ENCODE measurements at regions not wholly inside any gene's neighbourhood (a gene's known extent, or its start where the extent isn't known, plus 50 kb on each side); places are given as distances from the start of the nearest gene placed in this dataset.
A peak's percentile ranks its signal among the peaks of the same experiment; 100 is the strongest.

- Histone ChIP-seq H3K4me2 (ENCODE audit: low read length) (no peak overlapping the region), H3K27me3 (ENCODE audit: low read length) (no peaks in the 10 kb centered on the region), H3K9me3 (ENCODE audit: low read length) (no peaks in the 10 kb centered on the region), H3K79me2 (ENCODE audit: low read length) (no peaks in the 10 kb centered on the region), H3K9ac (ENCODE audit: low read length) (no peak overlapping the region), H2AFZ (ENCODE audit: low read length) (no peak overlapping the region), H3K36me3 (ENCODE audit: low read depth, low read length) (no peaks in the 10 kb centered on the region), H3K27ac (ENCODE audit: low read length) (peak overlapping the region; percentile 44), H4K20me1 (ENCODE audit: low read length) (no peaks in the 10 kb centered on the region), H3K9me2 (replicated peaks; ENCODE audit: low read length) (no peaks in the 10 kb centered on the region), H3K4me3 (ENCODE audit: low read length) (no peak overlapping the region), H3F3A (ENCODE audit: low read length, unreplicated experiment) (no peaks in the 10 kb centered on the region), H3K4me1 (ENCODE audit: insufficient read depth, low read length) (peaks cover 8% of the 10 kb centered on the region; the same call in 1 of the 2 replicates)
- intact Hi-C loops (cut with micrococcal nuclease), result loop anchor here (2.0 kb wide), 1 partner anchor 18 kb away; no protein-coding TSS in a partner anchor
- ATAC-seq (peak; percentile 100), DNase-seq (peak; percentile 77)
- ChIA-PET CTCF (interaction anchor here (0.5 to 0.6 kb wide), 2 partner anchors 193 to 315 kb away, joined by 5 to 13 read pairs; no protein-coding TSS in a partner anchor), POLR2A (ENCODE audit: unreplicated experiment) (interaction anchor here (0.5 kb wide), 1 partner anchor 13 kb away, joined by 4 read pairs; no protein-coding TSS in a partner anchor)
- TF ChIP-seq EZH2 (IDR thresholded peaks at IDR 0.05; ENCODE audit: low read length, unreplicated experiment) (no peak), EZH2phosphoT487 (IDR thresholded peaks at IDR 0.05; ENCODE audit: borderline replicate concordance, low read length) (no peak)
- TF ChIP-seq, protein P1, sequence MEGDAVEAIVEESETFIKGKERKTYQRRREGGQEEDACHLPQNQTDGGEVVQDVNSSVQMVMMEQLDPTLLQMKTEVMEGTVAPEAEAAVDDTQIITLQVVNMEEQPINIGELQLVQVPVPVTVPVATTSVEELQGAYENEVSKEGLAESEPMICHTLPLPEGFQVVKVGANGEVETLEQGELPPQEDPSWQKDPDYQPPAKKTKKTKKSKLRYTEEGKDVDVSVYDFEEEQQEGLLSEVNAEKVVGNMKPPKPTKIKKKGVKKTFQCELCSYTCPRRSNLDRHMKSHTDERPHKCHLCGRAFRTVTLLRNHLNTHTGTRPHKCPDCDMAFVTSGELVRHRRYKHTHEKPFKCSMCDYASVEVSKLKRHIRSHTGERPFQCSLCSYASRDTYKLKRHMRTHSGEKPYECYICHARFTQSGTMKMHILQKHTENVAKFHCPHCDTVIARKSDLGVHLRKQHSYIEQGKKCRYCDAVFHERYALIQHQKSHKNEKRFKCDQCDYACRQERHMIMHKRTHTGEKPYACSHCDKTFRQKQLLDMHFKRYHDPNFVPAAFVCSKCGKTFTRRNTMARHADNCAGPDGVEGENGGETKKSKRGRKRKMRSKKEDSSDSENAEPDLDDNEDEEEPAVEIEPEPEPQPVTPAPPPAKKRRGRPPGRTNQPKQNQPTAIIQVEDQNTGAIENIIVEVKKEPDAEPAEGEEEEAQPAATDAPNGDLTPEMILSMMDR (conservative IDR thresholded peaks at IDR 0.05; ENCODE audit: low read depth, low read length), result no peak
- BruUV-seq (replicated peaks), result no TSS peak
Measured at GRCh38 chr11:87778357-87778756, 396.9 kb downstream of the RAB38 start.

- H4K20me1 ChIP-seq (ENCODE audit: low read length), result no peaks in the 10 kb centered on the region
- H3K79me2 ChIP-seq (ENCODE audit: low read length), result no peaks in the 10 kb centered on the region
- H3K9me2 ChIP-seq (replicated peaks; ENCODE audit: low read length), result no peaks in the 10 kb centered on the region
- no peak overlapping the region for H3K27ac ChIP-seq (ENCODE audit: low read length)
- no peaks in the 10 kb centered on the region for H3K36me3 ChIP-seq (ENCODE audit: low read depth, low read length)
- ATAC-seq (no peak), DNase-seq (no peak)
- H3K27me3 ChIP-seq (ENCODE audit: low read length), result no peaks in the 10 kb centered on the region
- BruUV-seq (replicated peaks), result no TSS peak
- H2AFZ ChIP-seq (ENCODE audit: low read length), result no peak overlapping the region
- peaks cover 8% of the 10 kb centered on the region; the same call in 1 of the 2 replicates for H3K4me1 ChIP-seq (ENCODE audit: insufficient read depth, low read length)
- TF ChIP-seq EZH2phosphoT487 (IDR thresholded peaks at IDR 0.05; ENCODE audit: borderline replicate concordance, low read length), result no peak
- no peak for TF ChIP-seq EZH2 (IDR thresholded peaks at IDR 0.05; ENCODE audit: low read length, unreplicated experiment)
- ChIA-PET CTCF (no interaction called here), POLR2A (ENCODE audit: unreplicated experiment) (no interaction called here)
- no peak overlapping the region for H3K9ac ChIP-seq (ENCODE audit: low read length)
- no peaks in the 10 kb centered on the region for H3K9me3 ChIP-seq (ENCODE audit: low read length)
- H3K4me2 ChIP-seq (ENCODE audit: low read length), result no peak overlapping the region
- H3K4me3 ChIP-seq (ENCODE audit: low read length), result no peak overlapping the region
- intact Hi-C loops (cut with micrococcal nuclease), result no loop called here
- H3F3A ChIP-seq (ENCODE audit: low read length, unreplicated experiment), result no peaks in the 10 kb centered on the region
Measured at GRCh38 chr11:87775036-87775435, 400.2 kb downstream of the RAB38 start.

GRCh38 chr11:87769661-87770060, 405.6 kb downstream of the RAB38 start:
- no peak overlapping the region for H3K27ac ChIP-seq (ENCODE audit: low read length)
- H2AFZ ChIP-seq (ENCODE audit: low read length), result no peak overlapping the region
- BruUV-seq (replicated peaks), result no TSS peak
- H4K20me1 ChIP-seq (ENCODE audit: low read length), result no peaks in the 10 kb centered on the region
- ChIA-PET POLR2A (ENCODE audit: unreplicated experiment) (no interaction called here), CTCF (no interaction called here)
- H3K4me2 ChIP-seq (ENCODE audit: low read length), result no peak overlapping the region
- H3K9me2 ChIP-seq (replicated peaks; ENCODE audit: low read length), result no peaks in the 10 kb centered on the region
- no peaks in the 10 kb centered on the region for H3F3A ChIP-seq (ENCODE audit: low read length, unreplicated experiment)
- no peaks in the 10 kb centered on the region for H3K79me2 ChIP-seq (ENCODE audit: low read length)
- DNase-seq (no peak), ATAC-seq (no peak)
- H3K9ac ChIP-seq (ENCODE audit: low read length), result no peak overlapping the region
- no peaks in the 10 kb centered on the region for H3K9me3 ChIP-seq (ENCODE audit: low read length)
- intact Hi-C loops (cut with micrococcal nuclease), result loop anchor here (5.0 kb wide), 1 partner anchor 108 kb away; no protein-coding TSS in a partner anchor
- no peaks in the 10 kb centered on the region; the same call in 1 of the 2 replicates for H3K27me3 ChIP-seq (ENCODE audit: low read length)
- peaks cover 3% of the 10 kb centered on the region for H3K4me1 ChIP-seq (ENCODE audit: insufficient read depth, low read length)
- H3K36me3 ChIP-seq (ENCODE audit: low read depth, low read length), result no peaks in the 10 kb centered on the region
- no peak overlapping the region for H3K4me3 ChIP-seq (ENCODE audit: low read length)
- TF ChIP-seq, protein P1 (conservative IDR thresholded peaks at IDR 0.05; ENCODE audit: low read depth, low read length), result no peak
- no peak for TF ChIP-seq EZH2 (IDR thresholded peaks at IDR 0.05; ENCODE audit: low read length, unreplicated experiment)
- TF ChIP-seq EZH2phosphoT487 (IDR thresholded peaks at IDR 0.05; ENCODE audit: borderline replicate concordance, low read length), result no peak

Data from PC-3 (cell line).